Keratinocyte (primary cell): ENCODE measurements at regions not wholly inside any gene's neighbourhood (a gene's known extent, or its start where the extent isn't known, plus 50 kb on each side); places are given as distances from the start of the nearest gene placed in this dataset.

ENCODE experiments used
- DNase-seq: peaks from one replicate; pipeline ENCODE4 v3.0.0-alpha.2; 2011; ENCODE audit warnings: low read depth, missing footprints, low spot score
- FAIRE-seq: peaks from 2 replicates; lab custom pipeline; 2011; peaks lifted over from hg19 to GRCh38; lab: Jason Lieb, UNC
- H2AFZ ChIP-seq: 2 replicates; pipeline ENCODE4 v1.6.0; 2012; ENCODE audit warnings: low read length, control low read depth, inconsistent platforms; ENCODE audit not compliant: control insufficient read depth
- H3K27ac ChIP-seq: 2 replicates; pipeline ENCODE4 v1.5.1; 2011; ENCODE audit warnings: low read length; ENCODE audit not compliant: control insufficient read depth, insufficient read depth
- H3K27me3 ChIP-seq: 3 replicates; pipeline ENCODE4 v1.6.0; 2011; ENCODE audit warnings: low read length; ENCODE audit not compliant: control insufficient read depth, insufficient read depth; ENCODE audit errors: extremely low read depth
- H3K36me3 ChIP-seq, 2 experiments: 2 replicates in 1 of 2; 3 replicates in 1 of 2; pipeline ENCODE4 v1.5.1; 2011; ENCODE audit warnings: low read length in 2 of 2, mild to moderate bottlenecking in 1 of 2; ENCODE audit not compliant: control insufficient read depth in 2 of 2, insufficient read depth in 2 of 2; ENCODE audit errors: extremely low read depth in 1 of 2
- H3K4me1 ChIP-seq: 3 replicates; pipeline ENCODE4 v1.5.1; 2011; ENCODE audit warnings: low read length; ENCODE audit not compliant: control insufficient read depth, insufficient read depth; ENCODE audit errors: extremely low read depth
- H3K4me2 ChIP-seq: 3 replicates; pipeline ENCODE4 v1.6.0; 2011; ENCODE audit warnings: low read depth, low read length; ENCODE audit not compliant: control insufficient read depth, insufficient read depth; ENCODE audit errors: extremely low read depth
- H3K4me3 ChIP-seq, 3 experiments: fragments of 200-600 bp in 1 of 3; sonication (generic) in 1 of 3; 2 replicates in 2 of 3; 3 replicates in 1 of 3; pipeline ENCODE4 v1.5.1; 2011 to 2016; ENCODE audit warnings: low read length in 3 of 3, mild to moderate bottlenecking in 3 of 3, control low read depth in 2 of 3, inconsistent platforms in 1 of 3, low read depth in 1 of 3, mixed read lengths in 1 of 3, mixed run types in 1 of 3, moderate library complexity in 1 of 3; ENCODE audit not compliant: control insufficient read depth in 2 of 3, insufficient read depth in 2 of 3; ENCODE audit errors: extremely low read depth in 1 of 3
- H3K79me2 ChIP-seq: 2 replicates; pipeline ENCODE4 v1.6.0; 2012; ENCODE audit warnings: low read length; ENCODE audit not compliant: control insufficient read depth, insufficient read depth
- H3K9ac ChIP-seq: 3 replicates; pipeline ENCODE4 v1.6.0; 2011; ENCODE audit warnings: low read length; ENCODE audit not compliant: control insufficient read depth, insufficient read depth; ENCODE audit errors: extremely low read depth
- H3K9me1 ChIP-seq: 3 replicates; pipeline ENCODE4 v1.6.0; 2011; ENCODE audit warnings: low read length; ENCODE audit not compliant: control insufficient read depth, insufficient read depth; ENCODE audit errors: extremely low read depth
- H3K9me3 ChIP-seq: 2 replicates; pipeline ENCODE4 v1.5.1; 2012; ENCODE audit warnings: low read depth, low read length; ENCODE audit not compliant: control insufficient read depth
- H4K20me1 ChIP-seq: 3 replicates; pipeline ENCODE4 v1.6.0; 2011; ENCODE audit warnings: low read length; ENCODE audit not compliant: control insufficient read depth, insufficient read depth; ENCODE audit errors: extremely low read depth
- CTCF ChIP-seq, 3 experiments: IDR thresholded peaks in 1 of 3; conservative IDR thresholded peaks in 1 of 3; optimal IDR thresholded peaks in 1 of 3; 2 replicates in 2 of 3; 3 replicates in 1 of 3; pipeline versions ENCODE3 to v1.5.1; 2011; ENCODE audit warnings: low read length in 3 of 3, mild to moderate bottlenecking in 3 of 3, moderate library complexity in 2 of 3, control low read depth in 1 of 3, inconsistent platforms in 1 of 3; ENCODE audit not compliant: insufficient read depth in 2 of 3; ENCODE audit errors: extremely low read depth in 1 of 3
- EZH2 ChIP-seq: IDR thresholded peaks from one replicate; pipeline ENCODE4 v1.6.1; 2012; ENCODE audit warnings: inconsistent platforms, mild to moderate bottlenecking, low read length, moderate library complexity
- dilution Hi-C: fragments of 300-500 bp; cut with MboI; formaldehyde crosslinking; loops from one replicate; pipeline ENCODE4 v1.7.0; 2020; ENCODE audit warnings: low sequenced_read_pairs; ENCODE audit not compliant: extremely low pct_ligation_motif_present
- small RNA-seq, 3 experiments: library from RNA; depleted of rRNA; stranded (forward); fragments of <200 nt; gene quantifications; one replicate each; pipeline ENCODE3, GENCODE V24; 2012; ENCODE audit warnings: low read depth in 3 of 3, low replicate concordance in 1 of 3; ENCODE audit not compliant: insufficient read length in 3 of 3

DNA sequence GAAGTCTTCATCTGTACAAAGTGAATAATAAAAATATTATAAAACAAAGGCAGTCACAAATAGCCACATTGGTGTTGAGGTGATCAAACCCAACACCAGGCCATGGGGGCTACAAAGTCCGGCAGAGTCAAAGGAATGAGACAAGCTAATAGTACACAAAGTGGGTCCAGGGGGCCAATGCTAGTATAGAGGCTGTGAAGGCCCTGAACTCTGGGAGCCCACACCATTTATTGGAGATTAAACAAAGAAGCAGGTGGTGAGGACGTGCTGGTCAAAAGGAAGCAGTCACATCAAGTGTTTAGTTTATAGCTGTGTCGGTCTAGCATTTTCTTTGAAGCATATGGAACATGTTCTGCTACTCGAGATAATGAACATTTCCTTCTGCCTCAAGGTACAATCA lies 58.6 kb upstream of the CCT8L2 start:
- FAIRE-seq, result no peak
- TF ChIP-seq CTCF (optimal IDR thresholded peaks at IDR 0.05 in 1 of 3, IDR thresholded peaks at IDR 0.05 in 1 of 3, conservative IDR thresholded peaks at IDR 0.05 in 1 of 3; ENCODE audit: extremely low read depth in 1 of 3, insufficient read depth in 2 of 3, low read length in 3 of 3), result no peak
- no peak for TF ChIP-seq EZH2
- Histone ChIP-seq H3K9me3 (peaks cover 3% of the 10 kb centered on the region), H3K79me2 (no peaks in the 10 kb centered on the region), H2AFZ (no peak overlapping the region), H3K4me3 (no peak overlapping the region), H3K9me1 (no peaks in the 10 kb centered on the region), H3K36me3 (peaks cover 0 to 3% of the 10 kb centered on the region in 2 experiments), H3K9ac (no peak overlapping the region), H3K27me3 (no peaks in the 10 kb centered on the region), H3K27ac (no peak overlapping the region), H3K4me1 (no peaks in the 10 kb centered on the region), H3K4me2 (no peak overlapping the region), H4K20me1 (no peaks in the 10 kb centered on the region)
- DNase-seq, result no peak
- dilution Hi-C loops, result no loop called here

Small RNA genes lying in the stretch of these regions (small RNA-seq; reads per million reads assigned to genes)
- gene PARP4P3, result 0 reads per million in 3 experiments
